GM12873 (cell line): ENCODE measurements at regions not wholly inside any gene's neighbourhood (a gene's known extent, or its start where the extent isn't known, plus 50 kb on each side); places are given as distances from the start of the nearest gene placed in this dataset.

Experiments
- TF ChIP-seq, protein P1 (sequence below): IDR thresholded peaks from 2 replicates; pipeline ENCODE4 v1.5.1; 2012; ENCODE audit warnings: low read depth, mild to moderate bottlenecking, moderate library complexity, low read length, control low read depth; ENCODE audit not compliant: insufficient read depth; ENCODE audit errors: missing control alignments

DNA sequence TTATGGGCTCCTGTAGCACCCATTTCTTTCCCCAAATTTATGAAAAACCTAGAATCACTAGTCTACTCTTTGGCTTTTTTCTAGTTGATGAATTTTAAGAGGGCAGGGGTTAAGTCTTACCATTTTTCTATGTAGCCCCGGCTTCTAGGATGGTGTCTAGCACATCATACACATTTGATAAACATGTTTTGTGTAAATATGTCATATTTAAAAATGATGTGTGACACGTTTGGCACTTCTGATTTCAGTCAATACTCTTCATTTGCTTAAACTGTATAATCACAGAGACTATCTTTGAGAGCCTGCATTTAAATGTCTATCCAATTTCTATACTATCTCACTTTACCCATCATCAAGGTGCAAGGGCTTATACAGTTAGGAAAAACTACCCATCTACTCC lies 331.1 kb downstream of the TDRD15 start:
- TF ChIP-seq, protein P1, sequence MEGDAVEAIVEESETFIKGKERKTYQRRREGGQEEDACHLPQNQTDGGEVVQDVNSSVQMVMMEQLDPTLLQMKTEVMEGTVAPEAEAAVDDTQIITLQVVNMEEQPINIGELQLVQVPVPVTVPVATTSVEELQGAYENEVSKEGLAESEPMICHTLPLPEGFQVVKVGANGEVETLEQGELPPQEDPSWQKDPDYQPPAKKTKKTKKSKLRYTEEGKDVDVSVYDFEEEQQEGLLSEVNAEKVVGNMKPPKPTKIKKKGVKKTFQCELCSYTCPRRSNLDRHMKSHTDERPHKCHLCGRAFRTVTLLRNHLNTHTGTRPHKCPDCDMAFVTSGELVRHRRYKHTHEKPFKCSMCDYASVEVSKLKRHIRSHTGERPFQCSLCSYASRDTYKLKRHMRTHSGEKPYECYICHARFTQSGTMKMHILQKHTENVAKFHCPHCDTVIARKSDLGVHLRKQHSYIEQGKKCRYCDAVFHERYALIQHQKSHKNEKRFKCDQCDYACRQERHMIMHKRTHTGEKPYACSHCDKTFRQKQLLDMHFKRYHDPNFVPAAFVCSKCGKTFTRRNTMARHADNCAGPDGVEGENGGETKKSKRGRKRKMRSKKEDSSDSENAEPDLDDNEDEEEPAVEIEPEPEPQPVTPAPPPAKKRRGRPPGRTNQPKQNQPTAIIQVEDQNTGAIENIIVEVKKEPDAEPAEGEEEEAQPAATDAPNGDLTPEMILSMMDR = no peak

DNA sequence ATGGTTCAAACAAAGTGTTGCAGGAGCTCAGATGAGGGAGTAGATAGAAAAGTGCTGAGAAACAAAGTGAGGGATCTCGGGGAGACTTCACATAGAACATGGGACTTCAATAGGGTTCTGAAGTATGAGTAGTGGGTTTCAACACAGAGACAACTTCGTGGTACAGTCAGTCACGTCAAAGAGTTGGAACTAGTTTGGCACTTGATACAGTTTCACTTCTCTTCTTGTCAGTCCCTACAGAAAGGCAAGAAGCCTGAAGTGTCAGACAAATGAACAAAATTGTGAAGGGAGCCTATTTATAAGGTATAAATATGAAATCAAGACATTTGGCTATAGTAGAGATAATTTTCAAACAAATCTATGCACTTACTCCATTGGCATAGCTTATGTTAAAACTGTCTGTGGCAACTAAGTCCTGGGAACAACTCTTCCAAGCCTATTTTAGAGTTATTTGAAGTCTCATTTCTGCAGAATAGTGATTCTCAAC lies 338.0 kb downstream of the TDRD15 start:
- TF ChIP-seq, protein P1 = no peak

DNA sequence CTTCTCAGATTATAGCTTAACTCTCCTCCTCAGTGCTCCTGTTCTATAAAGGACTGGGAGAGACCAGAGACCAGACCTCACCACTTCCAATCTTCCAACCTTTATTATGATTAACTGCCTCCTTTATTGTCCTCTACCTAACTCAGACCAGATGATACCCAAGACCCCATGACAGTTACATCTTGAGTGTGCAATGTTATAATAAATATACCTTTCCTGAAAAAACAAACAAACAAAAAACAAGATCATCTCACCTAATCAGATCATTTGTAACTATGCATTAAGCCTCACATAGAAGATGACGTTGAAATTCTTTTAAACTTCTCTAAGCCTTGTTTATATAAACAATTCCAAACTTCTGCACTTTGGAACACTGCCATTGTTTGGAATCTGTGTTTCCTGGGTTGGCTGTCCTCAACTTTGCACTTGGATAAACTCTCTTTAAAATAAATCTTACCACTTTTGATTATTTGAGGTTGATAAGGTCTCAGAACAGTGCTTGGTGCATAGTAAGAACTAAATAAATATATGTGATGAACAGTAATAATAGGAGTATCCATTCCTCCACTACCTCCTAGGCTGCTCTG lies 342.7 kb downstream of the TDRD15 start:
- TF ChIP-seq, protein P1 = no peak

DNA sequence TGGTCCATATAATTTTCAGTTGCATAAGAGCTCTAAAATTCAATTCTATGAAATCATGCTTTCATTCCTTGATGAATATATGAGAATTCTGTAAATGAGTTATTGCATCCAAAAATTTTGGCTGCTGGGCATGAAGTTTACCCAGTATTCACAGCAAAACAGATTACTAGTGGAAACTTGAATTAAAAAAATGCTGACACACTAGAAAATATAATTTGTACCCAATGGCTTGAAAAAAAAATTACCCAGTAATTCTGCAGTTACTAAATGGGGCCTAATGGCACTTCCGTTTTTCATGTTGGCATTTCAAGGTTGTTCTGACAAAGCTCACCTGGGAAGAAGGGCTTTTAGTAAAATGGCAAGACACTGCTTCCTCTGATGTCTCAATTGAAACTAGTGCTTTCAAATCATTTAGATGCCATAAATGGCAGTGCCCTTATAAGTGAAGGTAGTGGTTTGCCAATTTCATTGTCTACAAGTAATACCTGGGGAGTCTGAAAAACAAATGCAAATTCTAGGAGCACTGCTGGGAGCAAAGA lies 343.6 kb downstream of the TDRD15 start:
- TF ChIP-seq, protein P1 = no peak

DNA sequence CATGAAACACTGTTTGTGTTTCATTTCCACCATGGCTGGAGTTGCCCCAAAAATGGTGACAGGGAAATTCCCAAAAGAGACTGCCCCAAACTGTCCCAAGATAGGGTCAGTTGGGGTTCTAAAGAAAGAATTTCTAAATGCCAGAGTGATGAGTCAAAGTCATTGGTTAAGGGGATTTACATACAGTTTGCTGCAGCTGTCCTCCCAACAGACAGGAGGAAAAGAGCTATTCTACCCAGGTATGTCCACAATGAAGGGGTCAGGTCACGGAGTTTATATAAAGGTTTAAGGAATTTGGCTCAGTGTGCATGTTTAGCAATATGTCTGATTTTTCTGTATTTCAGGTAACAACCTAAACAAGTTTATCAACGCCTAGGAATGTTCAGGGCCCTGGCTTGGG lies 344.1 kb downstream of the TDRD15 start:
- TF ChIP-seq, protein P1 = no peak

DNA sequence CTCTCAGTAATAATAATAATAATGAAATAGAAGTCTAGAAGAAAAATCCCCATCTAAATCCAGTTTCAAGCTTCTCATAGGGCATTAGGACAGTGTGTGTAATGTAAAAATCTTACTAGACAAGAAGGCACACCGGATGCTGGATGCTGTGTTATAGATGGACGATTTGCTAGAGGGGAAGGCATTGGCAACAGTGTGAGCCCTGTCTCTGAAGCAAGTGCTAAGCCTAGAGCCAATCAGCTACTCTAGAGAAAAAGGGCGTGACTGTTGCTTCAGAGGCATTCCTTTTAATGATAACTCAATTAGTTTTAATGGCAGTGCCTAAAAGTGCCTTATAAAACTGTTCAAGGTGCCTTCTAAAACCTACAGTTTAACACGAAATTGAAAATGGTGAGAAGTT lies 344.9 kb downstream of the TDRD15 start:
- TF ChIP-seq, protein P1 = no peak

DNA sequence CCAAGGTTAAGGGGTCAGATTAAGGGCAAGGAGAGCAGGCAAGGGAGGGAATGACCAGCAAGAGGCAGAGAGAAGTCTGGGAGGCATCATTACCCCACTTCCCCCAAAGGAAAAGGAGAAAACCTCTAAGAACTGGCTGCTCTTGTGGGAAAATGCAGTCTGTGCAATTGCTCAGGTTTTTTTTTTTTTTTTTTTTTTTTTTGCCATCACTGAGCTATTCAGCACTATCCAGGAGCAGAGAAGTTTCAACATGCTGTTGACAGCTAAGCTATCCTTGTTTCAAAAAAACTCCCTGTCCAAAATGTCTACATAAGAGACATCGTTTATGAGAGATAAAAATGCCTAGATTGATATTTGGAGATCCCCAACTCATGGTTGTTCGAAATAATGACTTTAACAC lies 345.4 kb downstream of the TDRD15 start:
- TF ChIP-seq, protein P1 = no peak
